Dedifferentiated amniotic fluid mesenchymal stem cell (primary cell): ENCODE measurements at regions not wholly inside any gene's neighbourhood (a gene's known extent, or its start where the extent isn't known, plus 50 kb on each side); places are given as distances from the start of the nearest gene placed in this dataset.
"Not testable (repeated sequence)": the region's sequence is repeated elsewhere in the genome, so short reads cannot be mapped to it uniquely, and the experiment has no call there.

Experiments
- DNase-seq: peaks from one replicate; pipeline ENCODE4 v3.0.0-alpha.2; 2016; ENCODE audit errors: extremely low spot score

- DNase-seq: no peak
Observed at GRCh38 chr2:150101947-150102346, 385.5 kb downstream of the RND3 start.

- DNase-seq: no peak
Observed at GRCh38 chr2:150100834-150101233, 386.6 kb downstream of the RND3 start.

GRCh38 chr2:150100336-150100735 lies 387.1 kb downstream of the RND3 start:
- no peak for DNase-seq

GRCh38 chr2:150099805-150100204 lies 387.7 kb downstream of the RND3 start:
- DNase-seq: no peak

GRCh38 chr2:150097901-150098531 lies 389.5 kb downstream of the RND3 start:
- peak; percentile 17 for DNase-seq

GRCh38 chr2:150097402-150097801 lies 390.1 kb downstream of the RND3 start:
- DNase-seq: no peak

GRCh38 chr2:150095361-150096095 lies 391.9 kb downstream of the RND3 start:
- DNase-seq: no peak

GRCh38 chr2:150091846-150092245 lies 395.6 kb downstream of the RND3 start:
- no peak for DNase-seq

GRCh38 chr2:150090031-150090430 lies 397.4 kb downstream of the RND3 start:
- DNase-seq: no peak

- DNase-seq: no peak
Observed at GRCh38 chr2:150088538-150088937, 398.9 kb downstream of the RND3 start.

- DNase-seq: no peak
Observed at GRCh38 chr2:150085478-150085877, 402.0 kb downstream of the RND3 start.

GRCh38 chr2:150081775-150082481 lies 405.5 kb downstream of the RND3 start:
- DNase-seq: peak; percentile 33

- DNase-seq: no peak
Observed at GRCh38 chr2:150076281-150076680, 411.2 kb downstream of the RND3 start.

GRCh38 chr2:150075831-150076230 lies 411.6 kb downstream of the RND3 start:
- no peak for DNase-seq

GRCh38 chr2:150066490-150066889 lies 421.0 kb downstream of the RND3 start:
- no peak for DNase-seq

- DNase-seq: no peak
Observed at GRCh38 chr2:150063931-150064548, 423.4 kb downstream of the RND3 start.

GRCh38 chr2:150063432-150063889 lies 424.0 kb downstream of the RND3 start:
- peak; percentile 26 for DNase-seq

GRCh38 chr2:150062416-150062815 lies 425.1 kb downstream of the RND3 start:
- no peak for DNase-seq

- no peak for DNase-seq
Observed at GRCh38 chr2:150060341-150060740, 427.1 kb downstream of the RND3 start.

- not testable (repeated sequence) for DNase-seq
Observed at GRCh38 chr2:150059676-150060075, 427.8 kb downstream of the RND3 start.

- no peak for DNase-seq
Observed at GRCh38 chr2:150052457-150052856, 435.0 kb downstream of the RND3 start.

GRCh38 chr2:150051004-150051403 lies 436.5 kb downstream of the RND3 start:
- no peak for DNase-seq
